ENCODE measurements at regions not wholly inside any gene's neighbourhood (a gene's known extent, or its start where the extent isn't known, plus 50 kb on each side); places are given as distances from the start of the nearest gene placed in this dataset.

DNA sequence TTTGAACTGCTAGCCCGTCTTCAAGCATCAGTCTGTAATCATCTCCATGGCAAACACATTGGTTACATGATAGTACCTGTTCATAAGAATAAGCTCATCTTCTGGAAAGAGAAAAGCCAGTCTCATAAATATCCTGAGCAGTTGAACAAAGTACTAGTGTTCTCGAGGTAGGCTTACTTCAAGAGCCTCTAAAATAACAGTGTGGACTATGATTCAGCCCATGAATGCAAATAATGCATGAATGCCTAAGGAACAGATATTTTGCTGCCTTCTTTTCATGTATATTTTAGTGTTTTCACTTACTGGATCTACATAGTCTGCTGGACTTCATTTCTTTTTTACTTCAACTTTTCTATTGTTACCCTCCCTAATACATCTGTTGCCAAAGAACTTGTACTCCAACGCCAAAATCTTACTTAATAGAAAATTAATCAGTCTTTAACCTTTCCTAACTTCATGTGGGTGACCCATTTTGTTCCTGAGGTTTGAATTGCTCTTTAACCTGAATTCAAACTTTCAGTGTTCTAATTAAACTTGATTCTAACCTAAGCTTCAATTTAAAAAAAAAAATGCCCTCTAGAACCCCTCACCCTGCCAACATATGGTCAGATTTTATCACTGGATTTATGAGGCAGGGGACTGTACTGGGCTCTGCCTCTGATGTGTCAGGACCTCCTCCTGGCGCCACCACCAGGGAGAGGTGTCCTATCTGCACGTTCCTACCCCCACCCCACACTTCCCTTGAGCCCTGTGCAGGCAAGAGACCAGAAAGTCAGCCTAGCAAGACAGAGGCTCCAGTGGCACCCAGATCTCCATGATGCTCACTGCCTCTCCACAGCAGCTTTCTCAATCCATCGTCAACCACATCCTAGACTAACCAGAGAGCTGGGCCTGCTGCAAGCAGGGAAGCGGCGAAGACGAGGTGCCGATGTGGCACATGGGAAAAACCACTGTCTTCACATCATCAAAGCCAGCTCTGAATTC lies 264.7 kb upstream of the ID2 start:
- intact Hi-C loops (cut with micrococcal nuclease): no loop called here
- CTCF ChIA-PET: no interaction called here
- no peaks in the 10 kb centered on the region for H3K79me2 ChIP-seq (ENCODE audit: insufficient read depth, low read length)
- TF ChIP-seq CEBPB (IDR thresholded peaks at IDR 0.05; ENCODE audit: low read depth): no peak
- TF ChIP-seq SRF (IDR thresholded peaks at IDR 0.05; ENCODE audit: low read depth): no peak
- no peak for TF ChIP-seq SIN3A (IDR thresholded peaks at IDR 0.05; ENCODE audit: low read depth)
- no peak for TF ChIP-seq TCF7L2 (IDR thresholded peaks at IDR 0.05; ENCODE audit: borderline replicate concordance, extremely low read depth, insufficient read depth, insufficient read length)
- TF ChIP-seq EZH2phosphoT487 (IDR thresholded peaks at IDR 0.05; ENCODE audit: borderline replicate concordance): no peak
- no peak for TF ChIP-seq JUND (IDR thresholded peaks at IDR 0.05)
- no peak for TF ChIP-seq FOSL1 (IDR thresholded peaks at IDR 0.05; ENCODE audit: low read depth)
- TF ChIP-seq SP1 (IDR thresholded peaks at IDR 0.05; ENCODE audit: low read depth): no peak
- TF ChIP-seq REST (IDR thresholded peaks at IDR 0.05; ENCODE audit: low read depth): no peak
- TF ChIP-seq RAD21 (IDR thresholded peaks at IDR 0.05; ENCODE audit: low read depth): no peak
- no peak for TF ChIP-seq POLR2AphosphoS5 (IDR thresholded peaks at IDR 0.05; ENCODE audit: low read depth, low read length)
- no peak for TF ChIP-seq EZH2 (IDR thresholded peaks at IDR 0.05)
- TF ChIP-seq, protein P1, sequence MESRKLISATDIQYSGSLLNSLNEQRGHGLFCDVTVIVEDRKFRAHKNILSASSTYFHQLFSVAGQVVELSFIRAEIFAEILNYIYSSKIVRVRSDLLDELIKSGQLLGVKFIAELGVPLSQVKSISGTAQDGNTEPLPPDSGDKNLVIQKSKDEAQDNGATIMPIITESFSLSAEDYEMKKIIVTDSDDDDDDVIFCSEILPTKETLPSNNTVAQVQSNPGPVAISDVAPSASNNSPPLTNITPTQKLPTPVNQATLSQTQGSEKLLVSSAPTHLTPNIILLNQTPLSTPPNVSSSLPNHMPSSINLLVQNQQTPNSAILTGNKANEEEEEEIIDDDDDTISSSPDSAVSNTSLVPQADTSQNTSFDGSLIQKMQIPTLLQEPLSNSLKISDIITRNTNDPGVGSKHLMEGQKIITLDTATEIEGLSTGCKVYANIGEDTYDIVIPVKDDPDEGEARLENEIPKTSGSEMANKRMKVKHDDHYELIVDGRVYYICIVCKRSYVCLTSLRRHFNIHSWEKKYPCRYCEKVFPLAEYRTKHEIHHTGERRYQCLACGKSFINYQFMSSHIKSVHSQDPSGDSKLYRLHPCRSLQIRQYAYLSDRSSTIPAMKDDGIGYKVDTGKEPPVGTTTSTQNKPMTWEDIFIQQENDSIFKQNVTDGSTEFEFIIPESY (IDR thresholded peaks at IDR 0.05; ENCODE audit: extremely low read depth, insufficient replicate concordance, low read length): no peak
- no peak for TF ChIP-seq CTCF (IDR thresholded peaks at IDR 0.05 in 2 of 3, conservative IDR thresholded peaks at IDR 0.05 in 1 of 3; ENCODE audit: borderline replicate concordance in 1 of 3, insufficient read depth in 1 of 3, low read depth in 2 of 3, low read length in 2 of 3)
- TF ChIP-seq ZNF274 (IDR thresholded peaks at IDR 0.05; ENCODE audit: low read depth, low read length): no peak
- H3K27me3 ChIP-seq (ENCODE audit: insufficient read depth, low read length): 0 out of 2 replicates have a peak, but pooled peaks cover 5% of the 10 kb centered on the region
- no peaks in the 10 kb centered on the region for H3K9me2 ChIP-seq (ENCODE audit: insufficient read depth)
- H3K36me3 ChIP-seq (ENCODE audit: control insufficient read depth in 1 of 2, insufficient read depth in 2 of 2, low read length in 2 of 2): no peaks in the 10 kb centered on the region
- H3K9ac ChIP-seq (ENCODE audit: low read length): no peak overlapping the region
- POLR2A ChIA-PET: no interaction called here
- H4K20me1 ChIP-seq (ENCODE audit: insufficient read depth): no peaks in the 10 kb centered on the region
- H3K4me2 ChIP-seq (ENCODE audit: low read length): no peak overlapping the region
- RAD21 ChIA-PET (ENCODE audit: low non-redundant PET in 1 of 2, low total read pairs in 2 of 2, uncharacterized antibody in 2 of 2, unreplicated experiment in 2 of 2): no interaction called here
- BruUV-seq (replicated peaks): no TSS peak
- no peak for ATAC-seq
- DNase-seq (ENCODE audit: low read depth, low spot score): no peak
- H3K27ac ChIP-seq (ENCODE audit: low read depth, low read length): no peak overlapping the region
- peaks cover 0 to 4% of the 10 kb centered on the region in 2 experiments; a peak in 1 of 4 replicates for H3K4me1 ChIP-seq (ENCODE audit: control insufficient read depth in 1 of 2, insufficient read depth in 2 of 2, low read length in 2 of 2)
- H2AFZ ChIP-seq (ENCODE audit: low read depth, low read length, poor library complexity, severe bottlenecking): no peak overlapping the region
- no peak overlapping the region for H3K4me3 ChIP-seq (replicated peaks in 1 of 2; ENCODE audit: low read depth in 1 of 2, low read length in 2 of 2)
- no peaks in the 10 kb centered on the region for H3K9me3 ChIP-seq (ENCODE audit: control insufficient read depth in 1 of 2, insufficient read depth in 1 of 2, low read depth in 1 of 2, low read length in 2 of 2)
